Right atrium auricular region (tissue), 2 donors: ENCODE measurements at regions not wholly inside any gene's neighbourhood (a gene's known extent, or its start where the extent isn't known, plus 50 kb on each side); places are given as distances from the start of the nearest gene placed in this dataset.

Source experiments
- DNase-seq: peaks from one replicate; pipeline ENCODE4 v3.0.0-alpha.2; 2019; ENCODE audit warnings: low spot score
- H3K27ac ChIP-seq, 2 donors: fragments of 200-600 bp; sonication (generic); 1 replicate in 1 of 2; 2 replicates in 1 of 2; pipeline ENCODE4 v1.5.1; 2016 to 2019
- H3K27me3 ChIP-seq, 2 donors: fragments of 200-600 bp; sonication (generic); one replicate each; pipeline versions ENCODE4 v1.5.1 to v1.6.0; 2017 to 2019
- H3K36me3 ChIP-seq: fragments of 200-600 bp; sonication (generic); one replicate; pipeline ENCODE4 v1.5.1; 2016
- H3K4me1 ChIP-seq, 2 donors: fragments of 200-600 bp; sonication (generic); one replicate each; pipeline versions ENCODE4 v1.5.1 to v1.6.0; 2017 to 2019
- H3K4me3 ChIP-seq, 2 donors: fragments of 200-600 bp; sonication (generic); 1 replicate in 1 of 2; 2 replicates in 1 of 2; pipeline ENCODE4 v1.5.1; 2017 to 2019; ENCODE audit warnings: mild to moderate bottlenecking in 1 of 2, moderate library complexity in 1 of 2
- H3K9me3 ChIP-seq, 2 donors: fragments of 200-600 bp; sonication (generic); one replicate each; pipeline ENCODE4 v1.5.1; 2019
- CTCF ChIP-seq, 2 donors: fragments of 200-600 bp; sonication (generic); IDR thresholded peaks; one replicate each; pipeline ENCODE4 v1.5.1; 2019; ENCODE audit warnings: antibody characterized with exemption in 2 of 2

GRCh38 chr11:33549483-33549882 is 151.1 kb downstream of the C11orf91 start:
- Histone ChIP-seq H3K4me3 (no peak overlapping the region), H3K27me3 (no peaks in the 10 kb centered on the region), H3K36me3 (no peaks in the 10 kb centered on the region), H3K4me1 (no peaks in the 10 kb centered on the region), H3K27ac (no peak overlapping the region), H3K9me3 (no peaks in the 10 kb centered on the region)
- DNase-seq, result no peak
- TF ChIP-seq CTCF (IDR thresholded peaks at IDR 0.05), result no peak

- Histone ChIP-seq H3K4me3 (no peak overlapping the region), H3K27ac (no peak overlapping the region), H3K36me3 (no peaks in the 10 kb centered on the region), H3K4me1 (no peaks in the 10 kb centered on the region), H3K27me3 (no peaks in the 10 kb centered on the region), H3K9me3 (no peaks in the 10 kb centered on the region)
- no peak for TF ChIP-seq CTCF (IDR thresholded peaks at IDR 0.05)
- no peak for DNase-seq
Measured at GRCh38 chr11:33545931-33546330, 154.7 kb downstream of the C11orf91 start.

- no peak for DNase-seq
- no peaks in the 10 kb centered on the region for H3K36me3 ChIP-seq
- TF ChIP-seq CTCF (IDR thresholded peaks at IDR 0.05), result no peak
Measured at GRCh38 chr11:33544593-33545373, 155.8 kb downstream of the C11orf91 start.

GRCh38 chr11:33543823-33544222 is 156.8 kb downstream of the C11orf91 start:
- no peaks in the 10 kb centered on the region for H3K4me1 ChIP-seq
- H3K36me3 ChIP-seq, result no peaks in the 10 kb centered on the region
- no peak overlapping the region for H3K4me3 ChIP-seq
- DNase-seq, result no peak
- TF ChIP-seq CTCF (IDR thresholded peaks at IDR 0.05), result no peak
- H3K27ac ChIP-seq, result no peak overlapping the region
- H3K9me3 ChIP-seq, result no peaks in the 10 kb centered on the region
- H3K27me3 ChIP-seq, result no peaks in the 10 kb centered on the region

More at GRCh38 chr11:33544593-33545373, 155.8 kb downstream of the C11orf91 start:
- no peaks in the 10 kb centered on the region for H3K27me3 ChIP-seq
- no peak overlapping the region for H3K4me3 ChIP-seq
- H3K4me1 ChIP-seq, result no peaks in the 10 kb centered on the region
- no peak overlapping the region for H3K27ac ChIP-seq
- no peaks in the 10 kb centered on the region for H3K9me3 ChIP-seq

- Histone ChIP-seq H3K4me3 (no peak overlapping the region), H3K9me3 (no peaks in the 10 kb centered on the region), H3K4me1 (no peaks in the 10 kb centered on the region), H3K27ac (no peak overlapping the region), H3K27me3 (no peaks in the 10 kb centered on the region), H3K36me3 (no peaks in the 10 kb centered on the region)
- DNase-seq, result no peak
- TF ChIP-seq CTCF (IDR thresholded peaks at IDR 0.05), result peak; percentile 43 to 68
Measured at GRCh38 chr11:33542921-33543320, 157.7 kb downstream of the C11orf91 start.
